Heart left ventricle (tissue), 16 donors: ENCODE measurements at regions not wholly inside any gene's neighbourhood (a gene's known extent, or its start where the extent isn't known, plus 50 kb on each side); places are given as distances from the start of the nearest gene placed in this dataset.
"Not testable (repeated sequence)": the region's sequence is repeated elsewhere in the genome, so short reads cannot be mapped to it uniquely, and the experiment has no call there.

Experiments used
- ATAC-seq, 4 donors: fragments of 200-7000 bp; cut with Tn5 transposase; one replicate each; pipeline ENCODE4 v1.9.1; 2020 to 2022; ENCODE audit warnings: moderate library complexity in 4 of 4, mild to moderate bottlenecking in 3 of 4, moderate number of reproducible peaks in 1 of 4
- DNase-seq, 5 donors: peaks; one replicate each; pipeline ENCODE4 v3.0.0-alpha.2; 2020
- H3K27ac ChIP-seq, 12 donors: fragments of 200-600 bp; sonication (generic) in 4 of 12; one replicate each; pipeline versions ENCODE4 v1.5.0 to v1.8.0; 2016 to 2022; ENCODE audit warnings: mild to moderate bottlenecking in 2 of 12
- H3K27me3 ChIP-seq, 9 donors: fragments of 200-600 bp; sonication (generic) in 2 of 9; one replicate each; pipeline versions ENCODE4 v1.5.1 to v1.8.0; 2016 to 2022; ENCODE audit warnings: mild to moderate bottlenecking in 3 of 9
- H3K36me3 ChIP-seq, 9 donors: fragments of 200-600 bp; sonication (generic) in 2 of 9; one replicate each; pipeline versions ENCODE4 v1.5.0 to v1.8.0; 2018 to 2022; ENCODE audit warnings: mild to moderate bottlenecking in 2 of 9
- H3K4me1 ChIP-seq, 12 donors: fragments of 200-600 bp; sonication (generic) in 4 of 12; one replicate each; pipeline versions ENCODE4 v1.5.0 to v1.8.0; 2016 to 2022; ENCODE audit warnings: mild to moderate bottlenecking in 3 of 12
- H3K4me3 ChIP-seq, 12 donors: fragments of 200-600 bp; sonication (generic) in 4 of 12; one replicate each; pipeline versions ENCODE4 v1.5.0 to v1.8.0; 2017 to 2022; ENCODE audit warnings: mild to moderate bottlenecking in 9 of 12, moderate library complexity in 4 of 12
- H3K9me3 ChIP-seq, 12 donors: fragments of 200-600 bp; sonication (generic) in 4 of 12; one replicate each; pipeline versions ENCODE4 v1.5.0 to v1.8.0; 2016 to 2022; ENCODE audit warnings: mild to moderate bottlenecking in 1 of 12
- POLR2A ChIP-seq, 2 donors: fragments of 450-650 bp; IDR thresholded peaks; one replicate each; pipeline ENCODE4 v1.6.1; 2017; ENCODE audit warnings: antibody characterized with exemption in 2 of 2, mild to moderate bottlenecking in 2 of 2, moderate library complexity in 2 of 2
- WGBS, 4 donors: extraction: QIAGEN DNeasy Blood & Tissue Kit in 2 of 4; methylation state at CpG; one replicate each; pipeline versions ENCODE4 v1.1.5 to v1.1.7; 2013 to 2018; 5-methylcytosine and 5-hydroxymethylcytosine counted together
- intact Hi-C, 10 donors: fragments of 100-400 bp; cut with DNase I; formaldehyde crosslinking; loops; one replicate each; pipeline versions ENCODE4 v1.11.1 to v1.14.2; 2022
- TF ChIP-seq, protein P1 (sequence below), 12 donors: fragments of 200-600 bp; sonication (generic) in 4 of 12; IDR thresholded peaks; one replicate each; pipeline versions ENCODE4 v1.5.0 to v1.8.0; 2018 to 2022; ENCODE audit warnings: antibody characterized with exemption in 12 of 12, mild to moderate bottlenecking in 5 of 12
- donor health status: ischemic (EF 13 %, LVEDD 7.1; RV severe dilation, severe dysfunction).
- donor health status: healthy with polysubstance abuse.
- donor health status: DM: no; HTN: yes; CAD: no.
- donor health status: DM: no; HTN: no; CAD: no.
- donor health status: ischemic (EF 25% LVEDD 6.9; RV normal size, moderate dysfunction).
- donor health status: ischemic (EF 25% LVEDD 5.7; RV mildly dilated, moderate dysfunction).
- donor health status: healthy.
- donor health status: DM: yes; HTN: yes; CAD: no.
- donor health status: ischemic (EF 35%, LVEDD 5.7; RV mildly dilated, moderate dysfunction).
- donor health status: nonischemic (EF 11% LVEDD 7.7; RV severe dilation, severe dysfunction).
- donor health status: DM: yes; HTN: yes; CAD: no.
- donor health status: PGD.
- donor health status: ischemic (EF 29% LVEDD 5.4; RV normal size, mild dysfunction).
- donor health status: nonischemic (EF 23%, LVEDD 6.1; RV moderate dilation, normal function).

DNA sequence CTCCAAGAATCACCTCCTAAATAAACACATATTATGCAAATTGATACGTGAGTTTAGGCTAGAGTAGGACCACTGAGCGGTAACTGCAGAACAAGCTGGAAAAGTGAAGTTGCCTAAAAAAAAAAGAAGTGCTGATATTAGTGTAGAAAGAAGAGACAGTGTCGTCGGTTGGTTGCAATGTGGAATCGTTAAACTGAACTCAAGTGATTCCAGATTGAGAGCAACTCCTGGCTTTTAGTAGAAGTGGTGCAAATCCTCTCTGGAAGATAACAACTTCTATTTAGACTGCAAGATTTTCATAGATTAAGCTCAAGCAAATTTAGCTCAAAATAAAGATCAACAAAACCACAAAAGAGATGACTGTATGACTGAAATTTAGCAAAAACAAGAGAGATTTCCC, 97.0 kb upstream of the PGR start:
- Histone ChIP-seq H3K4me1 (no peaks in the 10 kb centered on the region), H3K27ac (no peak overlapping the region), H3K36me3 (no peaks in the 10 kb centered on the region), H3K4me3 (peak overlapping the region in 1 of 12 donors; percentile 5), H3K27me3 (no peaks in the 10 kb centered on the region), H3K9me3 (peaks cover 0 to 33% (median 15%) of the 10 kb centered on the region in 12 donors)
- intact Hi-C loops, result no loop called here
- ATAC-seq (no peak), DNase-seq (no peak)
- TF ChIP-seq POLR2A (IDR thresholded peaks at IDR 0.05), result no peak
- 58 to 74% (median 70%) methylated on average over 5 of the region's 5 CpGs for WGBS, 4 donors

DNA sequence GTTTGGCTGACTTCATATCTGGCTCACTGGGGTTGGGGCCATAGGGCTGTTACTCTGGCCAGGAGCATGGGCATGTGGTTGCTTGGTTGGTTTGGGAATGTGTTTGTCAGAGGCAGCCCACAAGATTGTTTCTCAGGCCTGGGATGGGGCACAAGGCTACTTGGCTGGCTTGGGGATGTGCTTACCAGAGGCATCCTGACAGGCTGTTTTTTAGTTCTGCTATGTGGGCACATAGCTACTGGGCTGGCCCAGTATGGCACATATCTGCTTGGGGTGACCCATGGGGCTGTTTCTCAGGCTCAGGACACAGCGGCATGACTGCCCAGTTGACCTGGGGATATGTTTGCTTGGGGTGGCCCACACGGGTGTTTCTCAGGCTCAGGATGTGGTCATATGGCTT, 94.6 kb upstream of the PGR start:
- peaks cover 0 to 50% (median 15%) of the 10 kb centered on the region in 12 donors for H3K9me3 ChIP-seq
- no peaks in the 10 kb centered on the region for H3K36me3 ChIP-seq
- intact Hi-C loops, result no loop called here
- ATAC-seq (no peak), DNase-seq (no peak)
- WGBS, 4 donors, result 50 to 76% (median 66%) methylated on average over 2 of the region's 2 CpGs
- H3K4me3 ChIP-seq, result no peak overlapping the region
- TF ChIP-seq, protein P1, sequence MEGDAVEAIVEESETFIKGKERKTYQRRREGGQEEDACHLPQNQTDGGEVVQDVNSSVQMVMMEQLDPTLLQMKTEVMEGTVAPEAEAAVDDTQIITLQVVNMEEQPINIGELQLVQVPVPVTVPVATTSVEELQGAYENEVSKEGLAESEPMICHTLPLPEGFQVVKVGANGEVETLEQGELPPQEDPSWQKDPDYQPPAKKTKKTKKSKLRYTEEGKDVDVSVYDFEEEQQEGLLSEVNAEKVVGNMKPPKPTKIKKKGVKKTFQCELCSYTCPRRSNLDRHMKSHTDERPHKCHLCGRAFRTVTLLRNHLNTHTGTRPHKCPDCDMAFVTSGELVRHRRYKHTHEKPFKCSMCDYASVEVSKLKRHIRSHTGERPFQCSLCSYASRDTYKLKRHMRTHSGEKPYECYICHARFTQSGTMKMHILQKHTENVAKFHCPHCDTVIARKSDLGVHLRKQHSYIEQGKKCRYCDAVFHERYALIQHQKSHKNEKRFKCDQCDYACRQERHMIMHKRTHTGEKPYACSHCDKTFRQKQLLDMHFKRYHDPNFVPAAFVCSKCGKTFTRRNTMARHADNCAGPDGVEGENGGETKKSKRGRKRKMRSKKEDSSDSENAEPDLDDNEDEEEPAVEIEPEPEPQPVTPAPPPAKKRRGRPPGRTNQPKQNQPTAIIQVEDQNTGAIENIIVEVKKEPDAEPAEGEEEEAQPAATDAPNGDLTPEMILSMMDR (IDR thresholded peaks at IDR 0.05), result no peak
- TF ChIP-seq POLR2A (IDR thresholded peaks at IDR 0.05), result no peak
- no peaks in the 10 kb centered on the region for H3K4me1 ChIP-seq
- H3K27ac ChIP-seq, result no peak overlapping the region
- no peaks in the 10 kb centered on the region for H3K27me3 ChIP-seq

DNA sequence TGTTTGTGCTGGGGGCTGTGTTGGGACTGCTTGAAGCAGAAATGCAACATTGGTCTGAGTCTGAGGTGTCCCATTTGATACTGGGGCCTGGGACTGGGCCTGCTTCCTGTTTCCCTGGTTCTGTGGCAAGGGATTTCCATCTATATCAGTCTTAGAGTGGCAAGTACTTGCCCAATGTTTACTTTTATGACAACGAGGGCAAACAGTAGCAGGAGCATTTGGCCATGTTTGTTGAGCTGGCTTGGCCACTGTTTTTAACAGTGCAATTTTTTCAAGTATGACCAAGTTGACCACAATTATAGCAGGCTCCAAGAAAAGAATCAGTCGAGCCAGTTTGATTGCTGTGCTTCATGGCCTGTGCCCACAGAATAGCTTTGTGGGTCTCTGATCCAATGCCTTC, 88.5 kb upstream of the PGR start:
- intact Hi-C loops, H3K4me1 ChIP-seq, H3K27ac ChIP-seq, H3K4me3 ChIP-seq, H3K27me3 ChIP-seq, DNase-seq, H3K36me3 ChIP-seq, ATAC-seq: not testable (repeated sequence)
- H3K9me3 ChIP-seq, result peaks cover 0 to 40% (median 9%) of the 10 kb centered on the region in 12 donors
- 44 to 62% (median 48%) methylated on average over 2 of the region's 2 CpGs for WGBS, 4 donors

DNA sequence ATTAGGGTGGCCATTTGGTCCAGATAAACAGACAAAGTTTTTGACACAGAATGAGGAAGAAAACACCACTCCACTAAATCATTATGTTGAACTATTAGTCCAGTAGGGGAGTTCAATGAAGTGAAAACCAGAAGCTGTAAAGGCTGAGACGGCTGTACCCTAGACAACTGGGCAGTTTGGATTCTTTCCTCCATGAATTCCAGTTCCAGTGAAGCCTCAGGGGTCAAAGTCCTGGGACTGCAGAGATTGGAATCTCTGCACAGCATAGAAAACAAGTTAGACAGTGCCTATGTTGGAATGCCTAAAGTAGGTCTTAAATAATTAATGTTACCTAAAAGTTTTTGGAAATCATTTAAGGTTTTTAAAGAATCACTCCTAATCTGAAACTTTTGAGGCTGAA, 86.5 kb upstream of the PGR start:
- DNase-seq, H3K27ac ChIP-seq, ATAC-seq, H3K36me3 ChIP-seq, intact Hi-C loops, H3K4me1 ChIP-seq, H3K4me3 ChIP-seq, H3K27me3 ChIP-seq: not testable (repeated sequence)
- WGBS, 4 donors, result 58 to 63% (median 61%) methylated on average over 1 of the region's 1 CpG
- H3K9me3 ChIP-seq, result peaks cover 0 to 31% (median 5%) of the 10 kb centered on the region in 12 donors

DNA sequence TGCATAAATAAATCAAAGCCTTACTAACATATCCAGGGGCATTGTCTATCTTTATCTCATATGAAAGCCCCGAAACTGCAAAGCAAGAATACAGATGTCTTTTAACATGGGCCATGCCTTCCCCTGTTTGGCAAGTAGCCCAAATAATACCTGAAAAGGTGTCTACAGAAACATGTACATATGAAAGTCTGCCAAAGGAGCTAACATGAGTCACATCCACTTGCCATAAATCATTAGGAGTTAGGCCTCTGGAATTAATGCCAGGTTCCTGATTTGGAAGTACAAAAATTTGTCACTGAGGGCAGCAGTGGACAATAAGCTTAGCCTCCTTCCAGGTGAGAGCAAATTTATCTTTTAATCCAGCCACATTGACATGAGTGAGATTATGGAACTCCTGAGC, 85.5 kb upstream of the PGR start:
- no peaks in the 10 kb centered on the region for H3K27me3 ChIP-seq
- no peaks in the 10 kb centered on the region for H3K36me3 ChIP-seq
- intact Hi-C loops, result no loop called here
- no peak for DNase-seq
- H3K27ac ChIP-seq, result no peak overlapping the region
- H3K4me3 ChIP-seq, result no peak overlapping the region
- peaks cover 0 to 28% (median 5%) of the 10 kb centered on the region in 12 donors for H3K9me3 ChIP-seq
- 73 to 85% (median 77%) methylated on average over 1 of the region's 1 CpG for WGBS, 4 donors
- no peak for ATAC-seq
- no peaks in the 10 kb centered on the region for H3K4me1 ChIP-seq
- TF ChIP-seq, protein P1 (IDR thresholded peaks at IDR 0.05), result no peak
- no peak for TF ChIP-seq POLR2A (IDR thresholded peaks at IDR 0.05)

DNA sequence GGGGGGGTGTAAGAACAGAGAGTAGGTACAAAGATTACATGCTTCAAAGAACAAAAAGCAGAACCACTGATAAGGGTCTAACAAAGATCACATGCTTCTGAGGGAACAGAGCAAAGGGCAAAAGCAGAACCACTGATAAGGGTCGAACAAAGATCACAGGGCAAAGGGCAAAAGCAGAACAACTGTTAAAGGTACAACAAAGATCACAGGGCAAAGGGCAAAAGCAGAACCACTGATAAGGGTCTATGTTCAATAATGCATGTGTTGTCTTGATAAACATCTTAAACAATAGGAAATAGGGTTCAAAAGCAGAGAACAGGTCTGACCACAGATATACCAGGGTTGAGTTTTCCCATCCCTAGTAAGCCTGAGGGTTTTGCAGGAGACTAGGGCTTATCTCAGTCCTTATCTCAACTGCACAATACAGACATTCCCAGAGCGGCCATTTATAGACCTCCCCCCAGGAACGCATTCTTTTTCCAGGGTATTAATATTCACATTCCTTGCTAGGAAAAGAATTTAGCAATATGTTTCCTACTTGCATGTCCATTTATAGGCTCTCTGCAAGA, 81.9 kb upstream of the PGR start:
- H3K27me3 ChIP-seq, result no peaks in the 10 kb centered on the region
- no peak for TF ChIP-seq POLR2A (IDR thresholded peaks at IDR 0.05)
- TF ChIP-seq, protein P1 (IDR thresholded peaks at IDR 0.05), result no peak
- no peak overlapping the region for H3K27ac ChIP-seq
- H3K36me3 ChIP-seq, result no peaks in the 10 kb centered on the region
- no peak for ATAC-seq
- no peak overlapping the region for H3K4me3 ChIP-seq
- WGBS, 4 donors, result 61 to 71% (median 67%) methylated on average over 3 of the region's 3 CpGs
- peaks cover 0 to 27% (median 9%) of the 10 kb centered on the region in 12 donors for H3K9me3 ChIP-seq
- no peaks in the 10 kb centered on the region for H3K4me1 ChIP-seq
- intact Hi-C loops, result no loop called here
- no peak for DNase-seq
